PC-9 (cell line): ENCODE measurements at regions not wholly inside any gene's neighbourhood (a gene's known extent, or its start where the extent isn't known, plus 50 kb on each side); places are given as distances from the start of the nearest gene placed in this dataset.

ENCODE experiments used
- BruUV-seq: library from RNA; stranded (reverse); fragments of 400-500 nt; replicated peaks from 2 replicates; lab custom pipeline; 2021; lab: Mats Ljungman, UMichigan
- CTCF ChIA-PET: fragments of 300-600 bp; sonication (Branson Sonifier 250); formaldehyde crosslinking; loops from one replicate; lab custom pipeline; 2022; ENCODE audit warnings: antibody characterized with exemption; lab: Charles Lee
- POLR2A ChIA-PET: fragments of 300-600 bp; sonication (Branson Sonifier 250); formaldehyde crosslinking; loops from one replicate; lab custom pipeline; 2022; ENCODE audit warnings: antibody characterized with exemption; ENCODE audit not compliant: unreplicated experiment; lab: Charles Lee
- DNase-seq, 2 experiments: peaks; one replicate each; pipeline versions ENCODE4 v3.0.0 to v3.0.0-alpha.2; 2015 to 2022; ENCODE audit warnings: mixed read lengths in 1 of 2
- H2AFZ ChIP-seq: fragments of 200-600 bp; sonication (generic); 2 replicates; pipeline ENCODE4 v1.8.1; 2017; ENCODE audit warnings: antibody characterized with exemption
- H3F3A ChIP-seq: fragments of 200-600 bp; sonication (generic); 2 replicates; pipeline ENCODE4 v1.8.1; 2017; ENCODE audit warnings: antibody characterized with exemption, mild to moderate bottlenecking, low read depth; ENCODE audit not compliant: insufficient read depth
- H3K27ac ChIP-seq: fragments of 200-600 bp; sonication (generic); 2 replicates; pipeline ENCODE4 v1.6.1; 2016; ENCODE audit warnings: mixed run types
- H3K27me3 ChIP-seq: fragments of 200-600 bp; sonication (generic); 2 replicates; pipeline ENCODE4 v1.6.1; 2016; ENCODE audit warnings: low read depth, mixed run types; ENCODE audit not compliant: insufficient read depth
- H3K36me3 ChIP-seq: fragments of 200-600 bp; sonication (generic); 2 replicates; pipeline ENCODE4 v1.6.1; 2016; ENCODE audit warnings: low read depth, mixed run types
- H3K4me1 ChIP-seq: fragments of 200-600 bp; sonication (generic); replicated peaks from 2 replicates; pipeline ENCODE4 v1.6.1; 2016; ENCODE audit warnings: mixed run types; ENCODE audit not compliant: insufficient read depth
- H3K4me2 ChIP-seq: fragments of 200-600 bp; sonication (generic); 2 replicates; pipeline ENCODE4 v1.6.1; 2017; ENCODE audit warnings: mixed run types
- H3K4me3 ChIP-seq: fragments of 200-600 bp; sonication (generic); 2 replicates; pipeline ENCODE4 v1.6.1; 2016; ENCODE audit warnings: mixed run types
- H3K79me2 ChIP-seq: fragments of 200-600 bp; sonication (generic); 2 replicates; pipeline ENCODE4 v1.6.1; 2017; ENCODE audit warnings: low read depth, mixed run types
- H3K9me2 ChIP-seq: fragments of 200-600 bp; sonication (generic); 2 replicates; pipeline ENCODE4 v1.8.1; 2017; ENCODE audit warnings: mild to moderate bottlenecking; ENCODE audit not compliant: insufficient read depth
- H3K9me3 ChIP-seq: fragments of 200-600 bp; sonication (generic); 2 replicates; pipeline ENCODE4 v1.8.1; 2016; ENCODE audit warnings: low read depth; ENCODE audit not compliant: insufficient read depth
- H4K20me1 ChIP-seq: fragments of 200-600 bp; sonication (generic); 2 replicates; pipeline ENCODE4 v1.8.1; 2017; ENCODE audit not compliant: insufficient read depth
- CTCF ChIP-seq: fragments of 200-600 bp; sonication (generic); conservative IDR thresholded peaks from 2 replicates; pipeline ENCODE4 v1.6.1; 2017; ENCODE audit warnings: mixed run types, antibody characterized with exemption, mild to moderate bottlenecking, moderate library complexity
- EZH2 ChIP-seq: fragments of 200-600 bp; sonication (generic); IDR thresholded peaks from 2 replicates; pipeline ENCODE4 v1.8.0; 2017; ENCODE audit warnings: antibody characterized with exemption, low read depth
- intact Hi-C: fragments of 100-400 bp; cut with micrococcal nuclease; formaldehyde crosslinking; loops from one replicate; pipeline ENCODE4 v1.10.0; 2022; ENCODE audit not compliant: unreplicated experiment

GRCh38 chr7:22875470-22875869 lies 52.8 kb upstream of the TOMM7 start:
- Histone ChIP-seq H3K9me3 (no peaks in the 10 kb centered on the region), H3K4me3 (no peak overlapping the region), H4K20me1 (no peaks in the 10 kb centered on the region; the same call in 1 of the 2 replicates), H3K4me1 (no peaks in the 10 kb centered on the region), H2AFZ (no peak overlapping the region), H3K9me2 (no peaks in the 10 kb centered on the region), H3K79me2 (no peaks in the 10 kb centered on the region), H3K4me2 (no peak overlapping the region), H3K27me3 (no peaks in the 10 kb centered on the region), H3F3A (no peaks in the 10 kb centered on the region), H3K36me3 (no peaks in the 10 kb centered on the region), H3K27ac (no peak overlapping the region)
- intact Hi-C loops, result no loop called here
- CTCF ChIA-PET, result no interaction called here
- no peak for DNase-seq
- TF ChIP-seq CTCF (no peak), EZH2 (no peak)
- BruUV-seq, result no TSS peak
- POLR2A ChIA-PET, result no interaction called here

GRCh38 chr7:22874904-22875303 lies 52.3 kb upstream of the TOMM7 start:
- ChIA-PET POLR2A (no interaction called here), CTCF (no interaction called here)
- Histone ChIP-seq H2AFZ (no peak overlapping the region), H3F3A (no peaks in the 10 kb centered on the region), H3K4me3 (no peak overlapping the region), H3K4me2 (no peak overlapping the region), H3K27me3 (no peaks in the 10 kb centered on the region), H3K79me2 (no peaks in the 10 kb centered on the region), H4K20me1 (no peaks in the 10 kb centered on the region; the same call in 1 of the 2 replicates), H3K27ac (no peak overlapping the region), H3K36me3 (no peaks in the 10 kb centered on the region), H3K4me1 (no peaks in the 10 kb centered on the region), H3K9me2 (no peaks in the 10 kb centered on the region), H3K9me3 (no peaks in the 10 kb centered on the region)
- no peak for DNase-seq
- intact Hi-C loops, result no loop called here
- TF ChIP-seq CTCF, result no peak
- TF ChIP-seq EZH2, result no peak
- BruUV-seq, result no TSS peak
